HL-60 (cell line): ENCODE measurements at regions not wholly inside any gene's neighbourhood (a gene's known extent, or its start where the extent isn't known, plus 50 kb on each side); places are given as distances from the start of the nearest gene placed in this dataset.

Source experiments
- GABPA ChIP-seq: IDR thresholded peaks from 2 replicates; pipeline ENCODE4 v1.6.1; 2012; ENCODE audit warnings: low read depth
- POLR2AphosphoS5 ChIP-seq: IDR thresholded peaks from 2 replicates; pipeline ENCODE4 v1.6.1; 2012; ENCODE audit warnings: low read depth
- SPI1 ChIP-seq: IDR thresholded peaks from 2 replicates; pipeline ENCODE4 v1.6.1; 2012; ENCODE audit warnings: low read depth, mild to moderate bottlenecking, borderline replicate concordance
- TF ChIP-seq, protein P1 (sequence below): IDR thresholded peaks from one replicate; pipeline ENCODE4 v1.5.1; 2011; ENCODE audit warnings: low read length, control low read depth, inconsistent platforms; ENCODE audit not compliant: insufficient read depth
- TF ChIP-seq, protein P2 (sequence below): IDR thresholded peaks from 2 replicates; pipeline ENCODE4 v1.6.1; 2012; ENCODE audit warnings: low read depth; ENCODE audit not compliant: insufficient replicate concordance

DNA sequence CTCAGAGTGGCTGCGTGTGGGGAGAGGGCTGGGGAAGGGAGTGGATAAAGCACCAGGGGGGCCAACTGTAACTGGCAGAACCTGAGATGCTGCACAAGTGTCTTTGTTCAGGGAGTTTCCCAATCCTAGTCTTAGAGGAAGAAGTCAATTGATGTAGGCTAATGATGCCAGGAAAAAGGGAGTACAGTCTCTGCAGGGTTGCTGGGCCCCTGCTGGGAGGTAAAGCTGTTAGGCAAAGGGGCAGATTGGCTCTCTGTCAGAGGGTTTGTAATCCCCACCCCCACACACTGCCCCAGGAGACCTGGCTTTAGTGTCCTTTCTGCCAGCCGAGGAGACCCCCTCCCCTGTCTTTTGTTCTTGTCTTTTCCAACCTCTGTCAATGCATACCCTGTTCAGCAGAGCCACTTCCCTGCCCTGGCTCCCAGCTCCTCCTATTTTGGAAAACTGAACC lies 178.4 kb downstream of the KCNA5 start:
- TF ChIP-seq, protein P1, sequence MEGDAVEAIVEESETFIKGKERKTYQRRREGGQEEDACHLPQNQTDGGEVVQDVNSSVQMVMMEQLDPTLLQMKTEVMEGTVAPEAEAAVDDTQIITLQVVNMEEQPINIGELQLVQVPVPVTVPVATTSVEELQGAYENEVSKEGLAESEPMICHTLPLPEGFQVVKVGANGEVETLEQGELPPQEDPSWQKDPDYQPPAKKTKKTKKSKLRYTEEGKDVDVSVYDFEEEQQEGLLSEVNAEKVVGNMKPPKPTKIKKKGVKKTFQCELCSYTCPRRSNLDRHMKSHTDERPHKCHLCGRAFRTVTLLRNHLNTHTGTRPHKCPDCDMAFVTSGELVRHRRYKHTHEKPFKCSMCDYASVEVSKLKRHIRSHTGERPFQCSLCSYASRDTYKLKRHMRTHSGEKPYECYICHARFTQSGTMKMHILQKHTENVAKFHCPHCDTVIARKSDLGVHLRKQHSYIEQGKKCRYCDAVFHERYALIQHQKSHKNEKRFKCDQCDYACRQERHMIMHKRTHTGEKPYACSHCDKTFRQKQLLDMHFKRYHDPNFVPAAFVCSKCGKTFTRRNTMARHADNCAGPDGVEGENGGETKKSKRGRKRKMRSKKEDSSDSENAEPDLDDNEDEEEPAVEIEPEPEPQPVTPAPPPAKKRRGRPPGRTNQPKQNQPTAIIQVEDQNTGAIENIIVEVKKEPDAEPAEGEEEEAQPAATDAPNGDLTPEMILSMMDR, result no peak
- TF ChIP-seq GABPA, result no peak
- no peak for TF ChIP-seq SPI1
- TF ChIP-seq POLR2AphosphoS5, result no peak
- TF ChIP-seq, protein P2, sequence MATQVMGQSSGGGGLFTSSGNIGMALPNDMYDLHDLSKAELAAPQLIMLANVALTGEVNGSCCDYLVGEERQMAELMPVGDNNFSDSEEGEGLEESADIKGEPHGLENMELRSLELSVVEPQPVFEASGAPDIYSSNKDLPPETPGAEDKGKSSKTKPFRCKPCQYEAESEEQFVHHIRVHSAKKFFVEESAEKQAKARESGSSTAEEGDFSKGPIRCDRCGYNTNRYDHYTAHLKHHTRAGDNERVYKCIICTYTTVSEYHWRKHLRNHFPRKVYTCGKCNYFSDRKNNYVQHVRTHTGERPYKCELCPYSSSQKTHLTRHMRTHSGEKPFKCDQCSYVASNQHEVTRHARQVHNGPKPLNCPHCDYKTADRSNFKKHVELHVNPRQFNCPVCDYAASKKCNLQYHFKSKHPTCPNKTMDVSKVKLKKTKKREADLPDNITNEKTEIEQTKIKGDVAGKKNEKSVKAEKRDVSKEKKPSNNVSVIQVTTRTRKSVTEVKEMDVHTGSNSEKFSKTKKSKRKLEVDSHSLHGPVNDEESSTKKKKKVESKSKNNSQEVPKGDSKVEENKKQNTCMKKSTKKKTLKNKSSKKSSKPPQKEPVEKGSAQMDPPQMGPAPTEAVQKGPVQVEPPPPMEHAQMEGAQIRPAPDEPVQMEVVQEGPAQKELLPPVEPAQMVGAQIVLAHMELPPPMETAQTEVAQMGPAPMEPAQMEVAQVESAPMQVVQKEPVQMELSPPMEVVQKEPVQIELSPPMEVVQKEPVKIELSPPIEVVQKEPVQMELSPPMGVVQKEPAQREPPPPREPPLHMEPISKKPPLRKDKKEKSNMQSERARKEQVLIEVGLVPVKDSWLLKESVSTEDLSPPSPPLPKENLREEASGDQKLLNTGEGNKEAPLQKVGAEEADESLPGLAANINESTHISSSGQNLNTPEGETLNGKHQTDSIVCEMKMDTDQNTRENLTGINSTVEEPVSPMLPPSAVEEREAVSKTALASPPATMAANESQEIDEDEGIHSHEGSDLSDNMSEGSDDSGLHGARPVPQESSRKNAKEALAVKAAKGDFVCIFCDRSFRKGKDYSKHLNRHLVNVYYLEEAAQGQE, result no peak
